ENCODE measurements at regions not wholly inside any gene's neighbourhood (a gene's known extent, or its start where the extent isn't known, plus 50 kb on each side); places are given as distances from the start of the nearest gene placed in this dataset.

GRCh38 chr7:9939176-9939575 lies 1034.5 kb upstream of the PHF14 start:
- intact Hi-C loops (cut with micrococcal nuclease) = no loop called here
- no peak for DNase-seq
- ChIA-PET CTCF (no interaction called here), POLR2A (ENCODE audit: unreplicated experiment) (no interaction called here)
- H3K9me1 ChIP-seq (ENCODE audit: insufficient read depth, low read length) = no peaks in the 10 kb centered on the region
- BruUV-seq (replicated peaks) = no TSS peak
- no peaks in the 10 kb centered on the region for H3K79me1 ChIP-seq (ENCODE audit: low read depth in 1 of 2, low read length in 2 of 2)
- H3K14ac ChIP-seq (replicated peaks; ENCODE audit: low read depth, low read length) = no peak overlapping the region
- dilution Hi-C loops (cut with HindIII; ENCODE audit: low sequenced_read_pairs, unreplicated experiment) = no loop called here
- no peak overlapping the region for H3K56ac ChIP-seq (ENCODE audit: extremely low read depth, insufficient read depth, low read length)
- H2AFZ ChIP-seq (replicated peaks; ENCODE audit: low read length, poor library complexity) = no peak overlapping the region
- H3K4me1 ChIP-seq (ENCODE audit: control insufficient read depth, insufficient read depth, low read length) = no peaks in the 10 kb centered on the region
- no peak overlapping the region for H3K27ac ChIP-seq (ENCODE audit: insufficient read depth, low read length)
- no peak overlapping the region for H3K4me2 ChIP-seq (ENCODE audit: low read depth, low read length)
- H3K4me3 ChIP-seq (ENCODE audit: insufficient read depth, low read depth, low read length) = no peak overlapping the region
- no peaks in the 10 kb centered on the region for H3K27me3 ChIP-seq (ENCODE audit: control insufficient read depth, insufficient read depth, low read length)
- no peak overlapping the region for H4K8ac ChIP-seq (ENCODE audit: low read depth in 2 of 2, low read length in 2 of 2)
- H3K36me3 ChIP-seq (ENCODE audit: control insufficient read depth, insufficient read depth, low read length) = no peaks in the 10 kb centered on the region
- H3K23ac ChIP-seq (ENCODE audit: low read depth, low read length) = no peak overlapping the region
- no peak overlapping the region for H3K18ac ChIP-seq (ENCODE audit: low read depth, low read length)
- H2BK120ac ChIP-seq (ENCODE audit: low read depth, low read length) = no peak overlapping the region
- no peak overlapping the region for H4K91ac ChIP-seq (ENCODE audit: insufficient read depth, low read depth, low read length)
- H3K4ac ChIP-seq (ENCODE audit: low read depth, low read length) = no peak overlapping the region
- 0 out of 2 replicates have a peak, but pooled peaks cover 2% of the 10 kb centered on the region for H3K9me3 ChIP-seq (ENCODE audit: control insufficient read depth, insufficient read depth, low read length)
- ATAC-seq (ENCODE audit: low read depth) = no peak
- no peak overlapping the region for H2AK9ac ChIP-seq (replicated peaks; ENCODE audit: low read depth, low read length, poor library complexity)
- no peak overlapping the region for H2BK15ac ChIP-seq (ENCODE audit: low read depth, low read length)
- in situ Hi-C loops (cut with MboI; ENCODE audit: low sequenced_read_pairs) = no loop called here
- H4K5ac ChIP-seq (ENCODE audit: low read depth, low read length) = no peak overlapping the region
- H2BK20ac ChIP-seq (ENCODE audit: low read depth, low read length) = no peak overlapping the region
- H4K20me1 ChIP-seq (ENCODE audit: insufficient read depth, low read length) = no peaks in the 10 kb centered on the region
- no peak overlapping the region for H3K9ac ChIP-seq (ENCODE audit: low read depth, low read length)
- no peak overlapping the region for H2AK5ac ChIP-seq (ENCODE audit: low read depth, low read length)
- no peak overlapping the region for H2BK5ac ChIP-seq (ENCODE audit: low read depth, low read length, poor library complexity, severe bottlenecking)
- no peak for TF ChIP-seq RAD21 (IDR thresholded peaks at IDR 0.05; ENCODE audit: low read length)
- TF ChIP-seq RCOR1 (IDR thresholded peaks at IDR 0.05; ENCODE audit: insufficient replicate concordance, low read length) = no peak
- TF ChIP-seq MAZ (IDR thresholded peaks at IDR 0.05; ENCODE audit: borderline replicate concordance, low read depth, low read length) = no peak
- no peak for TF ChIP-seq ELK1 (IDR thresholded peaks at IDR 0.05; ENCODE audit: borderline replicate concordance, low read depth, low read length)
- no peak for TF ChIP-seq USF2 (IDR thresholded peaks at IDR 0.05; ENCODE audit: low read depth, low read length)
- TF ChIP-seq RFX5 (IDR thresholded peaks at IDR 0.05; ENCODE audit: low read depth, low read length) = no peak

Measured in IMR-90 (cell line).